Gastrocnemius medialis (tissue), 4 donors: ENCODE measurements at regions not wholly inside any gene's neighbourhood (a gene's known extent, or its start where the extent isn't known, plus 50 kb on each side); places are given as distances from the start of the nearest gene placed in this dataset.

Experiments used
- CTCF ChIP-seq, 5 experiments: fragments of 450-650 bp in 3 of 5; fragments of 200-600 bp in 2 of 5; sonication (generic) in 2 of 5; IDR thresholded peaks in 4 of 5; conservative IDR thresholded peaks in 1 of 5; 1 replicate in 4 of 5; 2 replicates in 1 of 5; pipeline ENCODE4 v1.5.1; 2016 to 2019; ENCODE audit warnings: antibody characterized with exemption in 5 of 5, mild to moderate bottlenecking in 3 of 5, moderate library complexity in 3 of 5
- POLR2A ChIP-seq, 2 donors: fragments of 450-650 bp; IDR thresholded peaks; one replicate each; pipeline ENCODE4 v1.6.1; 2017; ENCODE audit warnings: antibody characterized with exemption in 2 of 2, mild to moderate bottlenecking in 2 of 2, moderate library complexity in 2 of 2

GRCh38 chr18:40929399-40929798 is 1025.6 kb upstream of the PIK3C3 start:
- TF ChIP-seq CTCF (IDR thresholded peaks at IDR 0.05 in 4 of 5, conservative IDR thresholded peaks at IDR 0.05 in 1 of 5), result no peak
- TF ChIP-seq POLR2A (IDR thresholded peaks at IDR 0.05), result no peak
